C4-2B (cell line): ENCODE measurements at regions not wholly inside any gene's neighbourhood (a gene's known extent, or its start where the extent isn't known, plus 50 kb on each side); places are given as distances from the start of the nearest gene placed in this dataset.
A peak's percentile ranks its signal among the peaks of the same experiment; 100 is the strongest.

ENCODE experiments used
- H3K27ac ChIP-seq: fragments of 450-650 bp; 2 replicates; pipeline ENCODE4 v1.5.1; 2017
- ZFX ChIP-seq: fragments of 450-650 bp; IDR thresholded peaks from 2 replicates; pipeline ENCODE4 v1.6.1; 2017
- TF ChIP-seq, protein P1 (sequence below): fragments of 450-650 bp; conservative IDR thresholded peaks from 2 replicates; pipeline ENCODE4 v1.5.1; 2017; ENCODE audit warnings: mild to moderate bottlenecking

DNA sequence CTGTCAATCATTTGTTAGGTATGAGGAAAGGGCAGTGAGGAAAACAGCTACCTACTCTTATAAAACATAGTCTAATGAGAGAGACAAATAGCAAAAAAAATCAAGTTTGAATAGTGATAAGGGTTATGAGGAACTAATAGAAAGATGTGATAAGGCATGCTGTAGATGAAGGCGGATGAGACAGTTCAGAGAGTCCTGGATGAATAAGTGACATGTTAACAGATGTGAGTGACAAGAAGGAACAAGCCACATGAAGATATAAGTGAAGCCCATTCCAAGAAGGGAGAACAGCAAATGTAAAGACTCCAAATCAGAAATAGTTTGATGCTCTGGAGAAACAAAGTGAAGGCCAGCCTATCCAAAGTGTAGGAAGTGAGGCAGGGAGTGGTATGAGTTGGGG, 154.1 kb upstream of the SYT10 start:
- TF ChIP-seq, protein P1, sequence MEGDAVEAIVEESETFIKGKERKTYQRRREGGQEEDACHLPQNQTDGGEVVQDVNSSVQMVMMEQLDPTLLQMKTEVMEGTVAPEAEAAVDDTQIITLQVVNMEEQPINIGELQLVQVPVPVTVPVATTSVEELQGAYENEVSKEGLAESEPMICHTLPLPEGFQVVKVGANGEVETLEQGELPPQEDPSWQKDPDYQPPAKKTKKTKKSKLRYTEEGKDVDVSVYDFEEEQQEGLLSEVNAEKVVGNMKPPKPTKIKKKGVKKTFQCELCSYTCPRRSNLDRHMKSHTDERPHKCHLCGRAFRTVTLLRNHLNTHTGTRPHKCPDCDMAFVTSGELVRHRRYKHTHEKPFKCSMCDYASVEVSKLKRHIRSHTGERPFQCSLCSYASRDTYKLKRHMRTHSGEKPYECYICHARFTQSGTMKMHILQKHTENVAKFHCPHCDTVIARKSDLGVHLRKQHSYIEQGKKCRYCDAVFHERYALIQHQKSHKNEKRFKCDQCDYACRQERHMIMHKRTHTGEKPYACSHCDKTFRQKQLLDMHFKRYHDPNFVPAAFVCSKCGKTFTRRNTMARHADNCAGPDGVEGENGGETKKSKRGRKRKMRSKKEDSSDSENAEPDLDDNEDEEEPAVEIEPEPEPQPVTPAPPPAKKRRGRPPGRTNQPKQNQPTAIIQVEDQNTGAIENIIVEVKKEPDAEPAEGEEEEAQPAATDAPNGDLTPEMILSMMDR: no peak
- TF ChIP-seq ZFX: no peak
- no peak overlapping the region for H3K27ac ChIP-seq

DNA sequence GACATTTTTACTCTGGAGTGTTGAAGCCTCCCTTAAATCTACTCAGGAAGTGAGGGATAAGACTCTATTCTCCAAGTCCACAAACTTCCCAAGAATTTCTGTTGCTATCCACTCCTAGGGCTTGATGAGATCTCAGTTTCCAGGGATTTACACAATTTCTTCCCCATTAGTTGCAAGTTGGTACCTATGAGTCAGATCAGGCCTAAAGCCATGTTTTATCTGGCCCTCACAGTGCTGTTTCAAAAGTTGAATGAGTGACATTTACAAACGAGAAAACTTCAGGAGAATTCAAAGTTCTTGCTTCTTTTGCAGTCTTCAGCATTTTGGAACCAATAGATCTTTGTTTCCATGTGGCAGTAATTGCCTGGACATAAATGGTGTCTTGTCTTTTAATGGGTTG, 156.4 kb upstream of the SYT10 start:
- no peak overlapping the region for H3K27ac ChIP-seq
- TF ChIP-seq ZFX: no peak
- TF ChIP-seq, protein P1: no peak

DNA sequence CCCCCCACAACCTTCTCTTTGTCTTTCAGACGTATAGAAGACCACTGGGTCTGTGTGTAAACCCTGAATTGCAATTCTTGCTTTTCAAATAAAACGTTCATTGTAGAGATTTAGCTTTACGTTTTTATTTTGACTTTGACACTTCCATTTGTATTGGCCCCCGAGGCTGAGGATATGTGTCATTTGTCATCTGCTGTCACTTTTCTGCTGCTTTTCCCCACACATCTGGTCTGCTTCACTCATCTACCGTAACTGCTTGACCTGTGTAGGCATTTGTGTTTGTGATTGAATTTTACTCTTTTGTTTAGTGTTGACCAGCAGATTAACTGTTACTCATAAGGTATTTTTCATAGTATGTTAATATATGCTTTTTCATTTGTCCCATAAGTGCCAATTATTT, 157.2 kb upstream of the SYT10 start:
- no peak overlapping the region for H3K27ac ChIP-seq
- TF ChIP-seq, protein P1: no peak
- no peak for TF ChIP-seq ZFX

DNA sequence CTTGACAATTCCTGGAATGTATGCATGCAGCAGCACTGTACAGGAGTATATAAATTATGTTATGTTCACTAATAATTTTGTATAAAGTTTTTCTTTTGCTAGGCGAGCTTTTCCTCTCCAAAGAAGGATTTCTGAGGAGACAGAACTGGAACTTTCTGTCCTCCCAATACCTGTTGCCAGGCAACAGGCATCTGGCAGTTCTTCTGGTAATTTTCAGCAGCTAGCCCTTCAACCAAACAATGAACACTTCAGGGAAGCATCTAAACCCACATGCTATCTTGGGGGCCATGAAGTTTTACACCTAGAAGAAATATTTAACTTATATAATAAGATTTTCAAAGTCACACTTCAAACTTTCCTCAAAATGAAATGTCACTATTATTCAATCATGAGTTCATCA, 162.9 kb upstream of the SYT10 start:
- TF ChIP-seq, protein P1: no peak
- TF ChIP-seq ZFX: no peak
- H3K27ac ChIP-seq: no peak overlapping the region

DNA sequence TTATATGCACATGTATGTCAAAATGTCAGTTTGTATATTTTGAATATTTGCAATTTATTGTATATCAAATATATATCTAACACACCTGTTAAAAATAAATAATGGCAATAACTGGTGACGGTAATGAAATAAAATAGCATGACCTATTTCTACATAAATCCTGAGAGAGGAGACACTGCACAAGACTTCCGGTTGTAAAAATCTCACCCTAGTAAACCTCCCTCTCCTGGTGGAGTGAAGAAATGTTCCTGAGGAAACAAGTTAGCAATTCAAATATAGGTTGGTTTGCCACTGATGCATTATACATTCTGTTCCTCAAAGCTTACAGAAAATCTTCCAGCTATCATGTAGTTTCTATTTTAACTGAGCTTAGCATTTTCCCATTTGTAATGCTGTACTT, 166.1 kb upstream of the SYT10 start:
- TF ChIP-seq, protein P1: peak; percentile 75
- no peak for TF ChIP-seq ZFX
- no peak overlapping the region for H3K27ac ChIP-seq

DNA sequence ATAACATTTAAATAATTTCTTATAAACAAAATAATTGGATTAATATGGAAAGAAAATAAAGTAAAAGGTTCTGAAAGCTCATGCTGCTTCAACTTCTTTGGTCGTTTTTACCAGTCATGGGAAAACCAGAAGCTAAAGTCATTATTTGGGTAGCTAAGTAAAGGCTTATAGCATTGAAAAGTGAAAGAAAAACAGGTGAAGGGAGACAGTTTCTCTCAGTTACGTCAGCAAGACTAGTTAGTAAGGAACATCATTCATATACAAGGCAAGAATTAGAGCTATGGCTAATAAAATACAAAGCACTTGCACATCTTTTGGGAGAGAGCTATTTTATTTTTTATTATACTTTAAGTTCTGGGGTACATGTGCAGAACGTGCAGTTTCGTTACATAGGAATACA, 170.3 kb upstream of the SYT10 start:
- H3K27ac ChIP-seq: no peak overlapping the region

DNA sequence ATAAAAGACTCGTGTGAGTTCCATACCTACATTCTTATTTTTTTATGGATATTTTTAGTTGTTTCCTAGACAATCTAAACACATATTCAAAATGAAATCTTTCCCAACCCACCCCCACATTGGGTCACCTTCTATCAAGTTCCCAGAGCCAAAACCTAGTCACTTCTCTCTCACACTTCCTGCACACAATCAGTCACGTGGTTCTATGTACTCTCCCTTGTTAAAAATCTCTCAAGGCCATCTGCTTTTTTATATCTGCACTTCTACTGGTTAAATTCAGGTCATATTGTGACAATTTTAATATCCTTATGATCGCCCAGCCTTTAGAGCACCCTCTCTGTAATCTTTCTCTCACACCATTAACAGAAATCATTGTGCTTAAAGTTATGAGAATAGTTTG, 175.0 kb upstream of the SYT10 start:
- H3K27ac ChIP-seq: no peak overlapping the region
- TF ChIP-seq ZFX: no peak
- TF ChIP-seq, protein P1: no peak

More for the DNA sequence above, 170.3 kb upstream of the SYT10 start:
- TF ChIP-seq, protein P1: no peak
- TF ChIP-seq ZFX: no peak
